Central memory CD4-positive, alpha-beta T cell (primary cell): ENCODE measurements at regions not wholly inside any gene's neighbourhood (a gene's known extent, or its start where the extent isn't known, plus 50 kb on each side); places are given as distances from the start of the nearest gene placed in this dataset.
A peak's percentile ranks its signal among the peaks of the same experiment; 100 is the strongest.

ENCODE experiments used
- DNase-seq: peaks from one replicate; pipeline ENCODE4 v3.0.0; 2022

- no peak for DNase-seq
Observed at GRCh38 chr17:77399319-77399957, 258.7 kb downstream of the SEC14L1 start.

- DNase-seq, result peak; percentile 70
Observed at GRCh38 chr17:77400445-77400870, 259.7 kb downstream of the SEC14L1 start.

GRCh38 chr17:77402159-77402731 is 261.5 kb downstream of the SEC14L1 start:
- DNase-seq, result no peak

GRCh38 chr17:77403854-77404253 is 263.1 kb downstream of the SEC14L1 start:
- no peak for DNase-seq

- DNase-seq, result peak; percentile 85
Observed at GRCh38 chr17:77404812-77405581, 264.2 kb downstream of the SEC14L1 start.

GRCh38 chr17:77405867-77406732 is 265.3 kb downstream of the SEC14L1 start:
- DNase-seq, result peak; percentile 34

- no peak for DNase-seq
Observed at GRCh38 chr17:77407321-77408277, 266.8 kb downstream of the SEC14L1 start.

- DNase-seq, result no peak
Observed at GRCh38 chr17:77408284-77408683, 267.5 kb downstream of the SEC14L1 start.

GRCh38 chr17:77409282-77410161 is 268.8 kb downstream of the SEC14L1 start:
- peak; percentile 78 for DNase-seq

- DNase-seq, result no peak
Observed at GRCh38 chr17:77410470-77410869, 269.7 kb downstream of the SEC14L1 start.

GRCh38 chr17:77414811-77415400 is 274.1 kb downstream of the SEC14L1 start:
- no peak for DNase-seq

GRCh38 chr17:77416105-77416713 is 275.4 kb downstream of the SEC14L1 start:
- DNase-seq, result no peak

- no peak for DNase-seq
Observed at GRCh38 chr17:77417575-77417974, 276.8 kb downstream of the SEC14L1 start.

- no peak for DNase-seq
Observed at GRCh38 chr17:77418609-77419008, 277.8 kb downstream of the SEC14L1 start.

- DNase-seq, result no peak
Observed at GRCh38 chr17:77419095-77419494, 278.3 kb downstream of the SEC14L1 start.

- DNase-seq, result no peak
Observed at GRCh38 chr17:77419547-77420094, 278.9 kb downstream of the SEC14L1 start.

- no peak for DNase-seq
Observed at GRCh38 chr17:77420095-77420803, 279.5 kb downstream of the SEC14L1 start.

- DNase-seq, result peak; percentile 65
Observed at GRCh38 chr17:77420804-77421629, 280.2 kb downstream of the SEC14L1 start.
